Kidney epithelial cell (primary cell): ENCODE measurements at regions not wholly inside any gene's neighbourhood (a gene's known extent, or its start where the extent isn't known, plus 50 kb on each side); places are given as distances from the start of the nearest gene placed in this dataset.

Source experiments
- DNase-seq: peaks from one replicate; pipeline ENCODE4 v3.0.0-alpha.2; 2010; ENCODE audit warnings: low read depth
- H3K27me3 ChIP-seq: 2 replicates; pipeline ENCODE4 v1.6.0; 2011; ENCODE audit warnings: low read length; ENCODE audit not compliant: control insufficient read depth, insufficient read depth
- H3K36me3 ChIP-seq: 2 replicates; pipeline ENCODE4 v1.5.1; 2011; ENCODE audit warnings: low read length; ENCODE audit not compliant: control insufficient read depth, insufficient read depth
- H3K4me3 ChIP-seq: 2 replicates; pipeline ENCODE4 v1.5.1; 2011; ENCODE audit warnings: low read depth, mild to moderate bottlenecking, control low read depth, low read length
- TF ChIP-seq, protein P1 (sequence below): IDR thresholded peaks from 2 replicates; pipeline ENCODE4 v1.5.1; 2011; ENCODE audit warnings: mild to moderate bottlenecking, moderate library complexity, low read length, control low read depth, inconsistent platforms; ENCODE audit not compliant: insufficient read depth, poor library complexity, severe bottlenecking

DNA sequence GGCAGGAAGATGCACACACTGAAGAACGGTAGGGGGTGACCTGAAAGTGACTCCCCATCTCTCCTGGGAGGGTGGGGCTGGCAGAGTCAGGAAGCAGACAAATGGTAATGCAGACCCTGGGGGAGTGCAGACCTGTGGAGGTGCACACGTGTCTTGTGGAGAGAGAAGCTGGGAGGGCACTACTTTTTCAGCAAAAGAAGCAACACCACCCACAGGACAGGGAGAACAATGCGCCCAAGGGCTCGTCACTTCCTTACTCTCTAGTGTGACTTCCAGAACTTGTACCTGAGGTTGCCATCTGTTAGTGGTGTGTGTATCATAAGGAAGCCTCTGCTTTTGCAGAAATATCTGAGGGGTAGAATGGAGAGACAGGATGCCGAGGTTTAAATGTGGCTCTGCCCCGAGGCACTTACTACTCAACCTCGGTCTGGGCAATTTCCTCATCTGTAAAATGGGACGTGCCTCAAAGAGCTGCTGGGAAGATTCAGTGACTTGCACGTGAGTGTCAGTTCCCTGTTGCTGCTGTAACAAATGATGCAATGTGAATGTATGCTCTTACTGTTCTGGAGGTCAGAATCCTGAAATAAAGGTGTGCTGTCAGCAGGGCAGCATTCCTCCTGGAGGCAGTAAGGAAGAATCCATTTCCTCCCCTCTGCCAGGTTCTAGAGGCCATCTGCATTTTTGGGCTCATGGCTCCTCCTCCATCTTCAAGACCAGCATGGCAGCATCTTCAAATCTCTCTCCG lies 323.4 kb downstream of the SHANK2 start:
- TF ChIP-seq, protein P1, sequence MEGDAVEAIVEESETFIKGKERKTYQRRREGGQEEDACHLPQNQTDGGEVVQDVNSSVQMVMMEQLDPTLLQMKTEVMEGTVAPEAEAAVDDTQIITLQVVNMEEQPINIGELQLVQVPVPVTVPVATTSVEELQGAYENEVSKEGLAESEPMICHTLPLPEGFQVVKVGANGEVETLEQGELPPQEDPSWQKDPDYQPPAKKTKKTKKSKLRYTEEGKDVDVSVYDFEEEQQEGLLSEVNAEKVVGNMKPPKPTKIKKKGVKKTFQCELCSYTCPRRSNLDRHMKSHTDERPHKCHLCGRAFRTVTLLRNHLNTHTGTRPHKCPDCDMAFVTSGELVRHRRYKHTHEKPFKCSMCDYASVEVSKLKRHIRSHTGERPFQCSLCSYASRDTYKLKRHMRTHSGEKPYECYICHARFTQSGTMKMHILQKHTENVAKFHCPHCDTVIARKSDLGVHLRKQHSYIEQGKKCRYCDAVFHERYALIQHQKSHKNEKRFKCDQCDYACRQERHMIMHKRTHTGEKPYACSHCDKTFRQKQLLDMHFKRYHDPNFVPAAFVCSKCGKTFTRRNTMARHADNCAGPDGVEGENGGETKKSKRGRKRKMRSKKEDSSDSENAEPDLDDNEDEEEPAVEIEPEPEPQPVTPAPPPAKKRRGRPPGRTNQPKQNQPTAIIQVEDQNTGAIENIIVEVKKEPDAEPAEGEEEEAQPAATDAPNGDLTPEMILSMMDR, result no peak
- Histone ChIP-seq H3K4me3 (no peak overlapping the region), H3K27me3 (no peaks in the 10 kb centered on the region), H3K36me3 (no peaks in the 10 kb centered on the region)
- DNase-seq, result no peak

DNA sequence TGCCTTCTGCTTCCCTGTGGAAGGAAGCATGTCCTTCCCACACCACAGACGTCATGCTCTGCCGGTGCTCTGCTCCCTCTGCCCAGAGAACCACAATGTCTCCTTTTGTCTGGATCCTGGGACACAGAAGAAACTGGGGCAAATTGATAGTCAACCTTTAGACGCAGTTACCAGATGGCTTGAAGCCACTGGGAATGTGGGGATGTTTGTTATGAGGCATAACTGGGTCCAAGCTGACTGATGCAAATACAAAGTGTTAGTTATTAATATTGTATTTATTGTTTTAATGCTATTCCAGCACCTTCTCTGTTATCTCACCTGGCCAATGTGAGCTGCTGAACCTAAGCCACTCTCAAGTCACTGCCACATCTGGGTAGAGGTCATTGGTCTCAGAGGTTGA lies 322.2 kb downstream of the SHANK2 start:
- no peak for DNase-seq
- TF ChIP-seq, protein P1, result no peak

DNA sequence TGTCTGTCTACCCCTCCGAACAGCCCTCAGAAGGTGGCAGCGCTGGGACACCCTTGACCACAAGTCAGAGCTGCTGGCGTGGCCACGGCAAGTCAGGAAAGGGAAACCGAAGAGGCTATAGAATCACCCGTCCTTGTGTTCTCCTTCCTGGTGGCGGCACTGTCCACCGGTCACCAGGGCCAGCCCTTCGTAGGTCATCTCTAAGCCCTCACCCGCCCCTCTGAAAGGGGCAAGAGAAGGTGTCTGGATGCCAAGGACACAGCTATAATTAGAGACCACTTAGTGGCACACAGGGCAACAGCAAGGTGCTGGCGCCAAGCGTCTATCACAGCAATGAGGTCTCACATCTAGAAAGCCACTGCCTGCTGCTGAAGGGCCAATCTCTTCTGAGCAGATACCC lies 320.9 kb downstream of the SHANK2 start:
- H3K36me3 ChIP-seq, result no peaks in the 10 kb centered on the region
- H3K27me3 ChIP-seq, result no peaks in the 10 kb centered on the region
- TF ChIP-seq, protein P1, result no peak
- no peak for DNase-seq
- no peak overlapping the region for H3K4me3 ChIP-seq

More for the DNA sequence above, 322.2 kb downstream of the SHANK2 start:
- H3K36me3 ChIP-seq, result no peaks in the 10 kb centered on the region
- H3K27me3 ChIP-seq, result no peaks in the 10 kb centered on the region
- H3K4me3 ChIP-seq, result no peak overlapping the region

DNA sequence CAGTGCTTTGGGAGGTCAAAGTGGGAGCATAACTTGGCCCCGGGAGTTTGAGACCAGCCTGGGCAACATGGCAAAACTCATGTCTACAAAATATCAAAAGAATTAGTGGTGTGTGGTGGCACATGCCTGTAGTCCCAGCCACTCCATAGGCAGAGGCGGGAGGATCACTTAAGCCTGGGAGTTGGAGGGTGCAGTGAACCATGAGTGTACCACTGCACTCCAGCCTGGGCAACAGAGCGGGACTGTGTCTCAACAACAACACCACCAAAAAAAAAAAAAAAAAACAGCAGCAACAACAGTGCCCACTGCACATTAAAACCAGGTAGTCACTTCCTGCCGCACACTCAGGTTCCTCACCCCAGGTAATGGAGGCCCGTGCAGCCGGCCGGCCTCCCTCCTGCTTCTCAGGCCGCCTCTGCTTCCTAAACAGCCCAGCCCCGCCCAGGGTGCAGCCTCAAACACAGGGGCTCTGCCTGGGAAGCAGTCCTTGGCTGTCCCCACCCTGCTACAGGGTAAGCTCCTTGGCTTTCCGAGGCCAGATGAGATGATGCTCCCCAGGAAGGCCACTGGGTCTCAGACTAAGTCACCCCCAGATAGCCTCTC lies 318.3 kb downstream of the SHANK2 start:
- TF ChIP-seq, protein P1, result no peak
- H3K36me3 ChIP-seq, result no peaks in the 10 kb centered on the region
- no peak for DNase-seq
- no peak overlapping the region for H3K4me3 ChIP-seq
- H3K27me3 ChIP-seq, result no peaks in the 10 kb centered on the region

DNA sequence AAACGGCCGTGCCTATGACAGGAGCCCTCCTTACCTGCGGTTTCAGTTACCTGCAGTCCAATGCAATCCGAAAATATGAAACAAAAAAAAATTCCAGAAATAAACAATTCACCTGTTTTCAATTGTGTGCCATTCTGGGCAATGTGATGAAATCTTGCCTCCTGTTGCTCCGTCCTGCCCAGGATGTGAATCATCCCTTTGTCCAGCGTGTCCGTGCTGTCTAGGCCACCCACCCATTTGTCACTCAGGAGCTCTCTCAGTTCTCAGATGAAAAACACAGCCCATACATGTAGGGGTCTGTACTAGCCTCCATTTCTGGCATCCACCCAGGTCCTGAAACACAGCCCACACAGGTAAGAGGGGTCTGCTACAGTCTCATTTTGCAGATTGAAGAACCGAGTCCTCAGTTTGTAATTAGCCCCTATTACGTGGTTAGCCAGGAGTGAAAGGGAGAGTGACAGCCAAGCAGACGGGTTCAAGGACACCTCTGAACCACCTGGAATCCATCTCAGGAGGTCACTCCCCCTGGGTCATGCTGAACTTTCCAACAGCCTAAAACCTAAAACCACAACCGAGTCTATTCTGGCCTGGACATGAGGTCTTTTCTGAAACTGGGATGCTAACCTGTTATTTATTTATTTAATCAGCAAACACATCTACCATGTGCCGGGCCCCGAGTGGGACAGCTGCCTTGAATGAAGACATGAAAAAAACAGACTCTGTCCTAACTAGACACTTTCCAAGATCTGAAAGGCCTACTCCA lies 317.2 kb downstream of the SHANK2 start:
- TF ChIP-seq, protein P1, result no peak
- no peaks in the 10 kb centered on the region for H3K27me3 ChIP-seq
- H3K4me3 ChIP-seq, result no peak overlapping the region
- DNase-seq, result no peak
- no peaks in the 10 kb centered on the region for H3K36me3 ChIP-seq
